NCI-H1694 (cell line): ENCODE measurements at regions not wholly inside any gene's neighbourhood (a gene's known extent, or its start where the extent isn't known, plus 50 kb on each side); places are given as distances from the start of the nearest gene placed in this dataset.

Source experiments
- DNase-seq: peaks from one replicate; lab custom pipeline; 2025; lab: John Stamatoyannopoulos, UW

DNA sequence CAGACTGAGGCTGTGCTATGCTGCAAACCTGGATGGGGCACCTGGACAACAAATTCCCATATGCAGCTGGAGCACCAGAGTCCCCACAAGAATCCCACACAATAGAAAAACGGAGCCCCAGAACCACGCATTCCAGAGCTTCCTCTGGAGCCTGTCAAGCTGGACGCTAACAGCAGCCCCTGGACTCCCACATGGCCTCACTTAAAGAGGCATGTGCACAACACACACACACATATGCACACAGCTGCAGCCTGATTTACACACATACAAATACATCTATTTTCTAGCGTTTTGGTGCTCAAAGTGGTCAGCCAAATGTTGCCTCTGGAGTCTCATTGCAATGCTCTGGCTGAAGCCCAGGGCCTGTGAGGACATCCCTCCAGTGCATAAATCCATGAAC lies 632.7 kb upstream of the ID2 start:
- DNase-seq = no peak

DNA sequence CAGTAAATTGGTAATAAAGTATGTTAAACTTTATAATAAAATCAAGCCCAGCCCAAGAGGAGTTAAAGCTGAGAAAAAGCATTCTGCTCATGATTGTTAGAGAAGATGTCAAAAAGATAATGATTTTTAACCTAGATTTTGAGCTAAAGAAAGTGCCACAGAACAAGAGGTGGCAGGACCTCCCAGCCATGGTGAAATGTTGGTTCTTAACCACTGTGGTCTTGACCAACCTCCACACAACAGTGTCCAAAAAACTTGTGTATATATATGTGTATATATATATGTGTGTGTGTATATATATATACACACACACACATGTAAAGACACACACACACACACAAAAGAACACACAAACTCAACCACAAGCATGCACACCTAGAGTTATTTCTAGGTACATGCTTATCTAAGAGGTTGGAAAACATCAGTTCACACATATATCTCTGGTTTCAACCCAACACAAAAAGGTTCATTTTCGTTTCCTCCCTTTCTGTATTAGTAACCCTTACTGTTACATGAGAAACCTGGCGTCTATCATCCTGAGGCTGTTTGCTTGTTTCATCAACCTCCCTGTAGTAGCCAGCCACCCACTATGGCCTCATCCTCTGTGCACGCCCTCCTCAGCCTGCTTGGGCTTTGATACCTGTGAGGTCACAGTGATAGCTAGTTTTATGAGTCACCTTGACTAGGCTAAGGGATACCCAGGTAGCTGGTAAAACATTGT lies 631.8 kb upstream of the ID2 start:
- DNase-seq = no peak

DNA sequence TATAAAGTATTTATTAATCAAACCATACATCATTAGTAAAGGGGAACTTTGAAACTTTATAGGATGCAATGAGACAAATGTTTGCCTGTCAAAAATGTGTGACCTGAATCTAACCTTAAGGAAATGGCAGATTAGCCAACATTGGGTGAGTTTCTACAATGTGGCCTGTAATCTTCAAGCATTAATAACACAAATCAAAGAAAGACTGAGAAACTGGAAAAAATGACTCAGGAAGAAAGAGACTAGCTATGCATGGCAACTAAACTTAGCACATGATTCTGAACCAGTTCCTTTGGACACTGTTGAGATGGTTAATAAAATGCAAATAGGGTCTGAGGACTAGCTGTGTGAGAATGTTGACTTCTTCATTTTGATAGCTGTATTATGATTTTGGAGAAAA lies 628.6 kb upstream of the ID2 start:
- no peak for DNase-seq

DNA sequence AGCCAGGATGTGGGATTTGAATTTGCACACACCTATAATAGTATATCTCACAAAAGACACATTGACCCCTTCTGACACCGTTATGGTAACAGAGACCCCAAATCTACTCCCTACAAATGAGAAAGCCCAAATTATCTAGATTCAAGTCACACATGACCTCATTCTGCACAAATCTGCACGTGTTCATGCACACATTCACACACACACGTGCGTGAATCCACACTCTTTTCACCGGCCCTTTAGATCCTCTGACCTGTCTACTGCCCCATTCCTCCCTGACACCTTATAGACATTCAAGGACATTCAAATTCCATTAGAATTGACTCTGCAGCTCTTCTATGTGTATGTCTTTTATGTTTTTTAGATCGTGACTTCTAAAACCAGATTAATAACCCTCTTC lies 627.8 kb upstream of the ID2 start:
- no peak for DNase-seq

DNA sequence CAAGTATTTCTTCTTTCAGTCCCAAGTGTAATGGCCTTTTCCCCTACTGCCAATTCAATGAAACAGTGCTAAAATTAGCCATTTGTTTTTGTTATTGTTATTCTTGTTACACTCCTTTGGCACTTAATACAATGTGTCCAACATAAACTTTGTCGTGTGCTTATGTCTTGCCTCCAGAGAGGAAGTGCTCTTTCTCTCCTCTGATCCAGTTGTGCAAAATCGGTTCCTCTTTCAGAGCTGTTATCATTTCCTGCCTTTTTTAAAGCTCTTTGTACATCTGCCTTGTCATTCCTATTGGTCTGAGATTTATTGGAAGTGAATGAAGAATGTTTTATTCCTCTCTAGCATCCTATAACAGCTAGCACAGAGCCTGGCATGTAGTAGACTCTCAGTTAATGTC lies 623.2 kb upstream of the ID2 start:
- no peak for DNase-seq

- DNase-seq = no peak
These were observed 622.6 kb upstream of the ID2 start for GRCh38 chr2:8059255-8059654.

GRCh38 chr2:8059794-8060193 lies 622.1 kb upstream of the ID2 start:
- no peak for DNase-seq

DNA sequence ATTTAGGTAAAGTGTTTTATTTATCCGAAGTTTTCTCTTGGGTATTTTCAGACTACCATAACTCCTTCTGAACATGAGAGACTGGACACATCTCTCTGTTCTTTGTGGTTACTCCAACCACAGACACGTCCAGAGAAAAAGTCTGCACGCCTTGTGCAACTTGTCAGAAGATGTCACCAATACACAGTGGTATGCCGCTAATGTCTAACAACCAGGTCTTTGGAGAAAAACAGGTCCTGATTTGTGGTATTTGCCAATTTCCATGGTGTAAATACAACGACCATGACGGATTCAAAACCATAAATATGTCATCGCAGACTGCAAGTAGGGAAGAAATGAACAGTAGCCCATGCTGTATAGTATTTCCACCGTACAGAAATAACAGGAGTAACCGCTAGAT lies 620.6 kb upstream of the ID2 start:
- DNase-seq = no peak

DNA sequence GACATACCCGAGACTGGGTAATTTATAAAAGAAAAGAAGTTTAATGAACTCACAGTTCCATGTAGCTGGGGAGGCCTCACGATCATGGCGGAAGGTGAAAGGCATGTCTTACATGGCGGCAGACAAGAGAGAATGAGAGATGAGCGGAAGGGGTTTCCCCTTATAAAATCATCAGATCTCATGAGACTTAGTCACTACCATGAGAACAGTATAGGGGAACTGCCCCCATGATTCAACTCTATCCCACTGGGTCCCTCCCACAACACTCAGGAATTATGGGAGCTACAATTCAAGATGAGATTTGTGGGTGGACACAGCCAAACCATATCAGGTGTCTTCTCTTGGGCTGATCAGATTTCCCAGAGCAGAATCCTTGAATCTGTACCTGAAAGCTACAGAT lies 617.3 kb upstream of the ID2 start:
- no peak for DNase-seq

- DNase-seq = no peak
These were observed 616.7 kb upstream of the ID2 start for GRCh38 chr2:8065191-8065590.

GRCh38 chr2:8067784-8068336 lies 614.0 kb upstream of the ID2 start:
- DNase-seq = no peak

DNA sequence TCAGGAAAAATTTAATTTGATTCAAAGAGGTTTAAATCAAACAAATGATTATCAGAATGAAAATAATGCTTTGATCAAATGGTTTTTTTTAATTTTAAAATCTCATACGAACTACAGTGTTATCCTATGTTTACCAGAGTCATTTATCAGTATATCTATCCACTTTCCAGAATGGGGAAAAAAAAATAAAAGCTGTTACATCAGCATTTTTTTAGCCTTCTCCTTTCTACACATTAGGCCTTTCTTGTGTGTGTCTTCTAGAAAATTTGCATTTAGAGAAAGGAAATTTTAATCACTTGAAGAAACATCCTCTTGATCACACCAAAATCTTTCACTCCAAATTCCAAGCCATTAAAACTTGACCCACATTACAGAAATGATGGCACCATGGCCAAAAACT lies 608.9 kb upstream of the ID2 start:
- no peak for DNase-seq

GRCh38 chr2:8073916-8074315 lies 607.9 kb upstream of the ID2 start:
- no peak for DNase-seq

DNA sequence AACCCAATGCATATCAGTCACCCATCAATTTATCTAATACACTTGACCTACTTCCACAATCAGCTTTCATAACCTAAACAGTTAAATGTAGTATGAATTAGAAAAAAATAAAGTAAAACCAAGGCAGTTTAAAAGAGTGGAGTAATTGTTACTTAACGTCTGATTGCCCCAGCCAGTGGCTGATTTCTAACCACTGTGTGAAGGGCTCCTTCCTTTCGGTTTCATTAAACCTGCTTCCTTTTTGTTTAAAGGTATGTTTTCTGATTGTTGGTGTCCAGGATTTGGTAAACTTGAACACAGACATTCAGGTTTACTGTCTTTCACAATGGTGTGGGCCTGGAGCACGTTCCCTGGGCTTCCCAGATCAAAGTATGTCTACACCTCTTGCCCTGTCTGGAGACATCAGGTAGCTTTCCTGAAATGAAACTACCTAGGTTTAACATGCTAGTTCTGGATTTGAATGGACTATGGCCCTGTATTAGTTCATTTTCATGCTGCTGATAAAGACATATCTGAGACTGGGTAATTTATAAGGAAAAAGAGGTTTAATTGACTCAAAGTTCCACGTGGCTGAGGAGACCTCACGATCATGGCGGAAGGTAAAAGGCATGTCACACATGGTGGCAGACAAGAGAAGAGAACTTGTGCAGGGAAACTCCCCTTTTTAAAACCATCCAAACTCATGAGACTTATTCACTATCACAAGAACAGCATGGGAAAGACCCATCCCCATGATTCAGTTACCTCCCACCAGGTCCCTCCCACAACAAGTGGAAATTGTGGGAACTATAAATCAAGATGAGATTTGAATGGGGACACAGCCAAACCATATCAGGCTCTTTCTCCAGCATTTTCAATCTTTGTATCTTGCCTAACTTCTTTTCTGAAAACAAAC lies 605.2 kb upstream of the ID2 start:
- DNase-seq = no peak

DNA sequence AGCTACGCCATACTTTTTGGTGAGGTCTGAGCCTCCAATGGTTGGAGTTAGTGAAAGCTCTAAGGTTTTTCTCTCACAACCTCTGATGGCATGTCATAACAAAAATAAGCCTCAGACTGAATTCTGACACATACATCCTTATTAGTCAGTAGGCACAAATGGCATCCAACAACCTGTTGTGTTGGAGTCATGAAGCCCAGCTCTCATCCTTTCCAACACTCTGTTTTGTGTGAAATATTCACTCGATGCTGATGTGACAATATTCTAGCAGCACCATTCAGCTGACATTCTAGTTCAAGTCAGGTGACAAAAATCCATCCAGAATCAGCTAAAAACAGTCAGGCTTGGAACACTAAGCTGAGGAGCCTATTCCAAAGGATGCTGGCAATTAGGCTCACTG lies 603.2 kb upstream of the ID2 start:
- DNase-seq = no peak

- DNase-seq = no peak
These were observed 601.8 kb upstream of the ID2 start for GRCh38 chr2:8080063-8080462.

DNA sequence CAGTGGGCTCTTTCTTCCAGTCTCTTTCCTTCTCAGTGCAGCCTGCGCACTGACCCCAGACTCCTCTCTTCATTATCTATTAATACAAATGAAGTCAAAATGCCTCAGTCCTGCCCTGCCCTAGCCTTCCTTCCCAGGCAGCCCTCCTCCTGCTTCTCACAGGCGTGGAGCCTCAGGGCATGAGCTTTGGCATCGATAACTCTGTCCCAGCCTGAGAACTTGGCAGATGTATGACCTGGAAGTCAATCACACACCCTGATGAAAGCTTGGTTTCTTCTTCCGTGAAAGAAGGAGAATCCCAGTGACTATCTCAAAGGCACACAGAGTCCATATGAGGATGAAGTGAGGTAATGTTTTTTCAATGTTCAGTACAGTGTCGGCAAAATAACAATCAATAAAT lies 600.7 kb upstream of the ID2 start:
- no peak for DNase-seq

- DNase-seq = no peak
These were observed 599.0 kb upstream of the ID2 start for GRCh38 chr2:8082840-8083239.

- DNase-seq = no peak
These were observed 595.5 kb upstream of the ID2 start for GRCh38 chr2:8086357-8086756.

DNA sequence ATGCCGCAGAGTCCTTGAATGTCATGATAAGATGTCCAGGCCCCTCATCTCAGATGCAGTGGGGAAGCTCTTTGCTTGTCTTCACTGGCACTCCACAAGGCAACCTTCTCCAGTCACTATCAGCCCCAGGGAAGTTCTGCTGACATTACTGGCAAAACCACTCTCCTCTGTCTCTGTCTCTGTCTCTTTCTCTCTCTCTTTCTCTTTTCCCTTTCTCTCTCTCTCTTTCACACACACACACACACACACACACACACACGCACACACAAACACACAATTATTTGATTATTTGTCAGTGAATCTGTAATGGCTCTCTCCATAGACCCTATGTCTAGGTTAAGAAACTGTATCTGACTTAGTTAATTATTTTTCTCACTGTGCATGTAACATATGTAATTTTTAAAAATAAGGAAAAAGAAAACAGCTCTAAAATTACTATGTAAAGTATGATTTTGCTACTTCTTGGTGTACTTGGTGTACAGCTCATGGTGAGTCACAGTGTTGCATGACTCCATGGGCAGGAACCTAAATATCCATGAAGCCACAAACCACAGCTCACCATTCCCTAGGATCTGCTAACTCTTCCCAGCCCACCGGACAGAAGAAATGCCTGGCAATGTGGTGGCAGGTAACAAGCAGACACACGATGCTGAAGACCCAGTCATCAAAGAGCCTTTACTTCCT lies 594.9 kb upstream of the ID2 start:
- no peak for DNase-seq

- no peak for DNase-seq
These were observed 594.4 kb upstream of the ID2 start for GRCh38 chr2:8087480-8087840.

- no peak for DNase-seq
These were observed 593.0 kb upstream of the ID2 start for GRCh38 chr2:8088810-8089209.

DNA sequence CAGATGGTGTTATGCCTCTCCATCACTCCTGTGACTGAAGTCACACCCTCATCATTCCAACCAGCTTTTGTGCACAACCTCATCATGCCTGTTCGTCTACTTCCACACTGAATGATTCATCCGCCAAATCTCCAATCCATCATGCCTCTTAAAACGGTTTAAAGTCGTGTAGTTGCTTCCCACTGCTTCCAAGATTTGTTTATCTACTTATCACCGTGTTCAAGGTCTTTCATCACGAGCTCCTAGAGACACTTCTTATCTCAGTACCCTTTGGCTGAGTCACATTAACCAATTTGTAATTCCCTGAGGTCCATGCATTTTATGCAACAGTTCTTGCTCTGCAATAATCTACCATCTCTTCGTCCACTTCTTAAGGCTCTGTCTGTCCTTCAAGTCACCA lies 592.3 kb upstream of the ID2 start:
- no peak for DNase-seq
